ENCODE measurements at regions not wholly inside any gene's neighbourhood (a gene's known extent, or its start where the extent isn't known, plus 50 kb on each side); places are given as distances from the start of the nearest gene placed in this dataset.
A peak's percentile ranks its signal among the peaks of the same experiment; 100 is the strongest.

- Histone ChIP-seq H3K27ac (no peak overlapping the region), H3K4me1 (no peaks in the 10 kb centered on the region), H3K27me3 (no peaks in the 10 kb centered on the region), H3K36me3 (no peaks in the 10 kb centered on the region), H3K9me3 (no peaks in the 10 kb centered on the region), H3K4me3 (no peak overlapping the region)
- TF ChIP-seq POLR2AphosphoS5 (IDR thresholded peaks at IDR 0.05) (no peak), CTCF (IDR thresholded peaks at IDR 0.05) (no peak), POLR2A (IDR thresholded peaks at IDR 0.05) (no peak)
- DNase-seq (ENCODE audit: low spot score in 2 of 2), result no peak
- intact Hi-C loops (cut with DNase I; ENCODE audit: low total_unique reads), result no loop called here
Observed at GRCh38 chr9:79254900-79255650, 316.7 kb upstream of the TLE4 start.

GRCh38 chr9:79255651-79256260 lies 316.0 kb upstream of the TLE4 start:
- Histone ChIP-seq H3K27me3 (no peaks in the 10 kb centered on the region), H3K4me3 (no peak overlapping the region), H3K27ac (no peak overlapping the region), H3K36me3 (no peaks in the 10 kb centered on the region), H3K4me1 (no peaks in the 10 kb centered on the region), H3K9me3 (no peaks in the 10 kb centered on the region)
- DNase-seq (ENCODE audit: low spot score in 2 of 2), result no peak
- intact Hi-C loops (cut with DNase I; ENCODE audit: low total_unique reads), result no loop called here
- TF ChIP-seq CTCF (IDR thresholded peaks at IDR 0.05) (no peak), POLR2A (IDR thresholded peaks at IDR 0.05) (no peak), POLR2AphosphoS5 (IDR thresholded peaks at IDR 0.05) (no peak)

- no peak for DNase-seq (ENCODE audit: low spot score in 2 of 2)
- intact Hi-C loops (cut with DNase I; ENCODE audit: low total_unique reads), result no loop called here
Observed at GRCh38 chr9:79256691-79257213, 315.0 kb upstream of the TLE4 start.

GRCh38 chr9:79257228-79257781 lies 314.5 kb upstream of the TLE4 start:
- Histone ChIP-seq H3K27ac (no peak overlapping the region), H3K27me3 (no peaks in the 10 kb centered on the region), H3K4me3 (peak overlapping the region in 2 of 3 donors; percentile 32 to 58), H3K36me3 (no peaks in the 10 kb centered on the region), H3K9me3 (no peaks in the 10 kb centered on the region), H3K4me1 (no peaks in the 10 kb centered on the region)
- intact Hi-C loops (cut with DNase I; ENCODE audit: low total_unique reads), result no loop called here
- no peak for TF ChIP-seq CTCF (IDR thresholded peaks at IDR 0.05)
- no peak for TF ChIP-seq POLR2AphosphoS5 (IDR thresholded peaks at IDR 0.05)
- TF ChIP-seq POLR2A (IDR thresholded peaks at IDR 0.05), result no peak
- DNase-seq (ENCODE audit: low spot score in 2 of 2), result no peak

More at GRCh38 chr9:79256691-79257213, 315.0 kb upstream of the TLE4 start:
- Histone ChIP-seq H3K27me3 (no peaks in the 10 kb centered on the region), H3K27ac (no peak overlapping the region), H3K4me3 (peak overlapping the region in 2 of 3 donors; percentile 32 to 58), H3K4me1 (no peaks in the 10 kb centered on the region), H3K9me3 (no peaks in the 10 kb centered on the region), H3K36me3 (no peaks in the 10 kb centered on the region)
- TF ChIP-seq POLR2A (IDR thresholded peaks at IDR 0.05) (no peak), POLR2AphosphoS5 (IDR thresholded peaks at IDR 0.05) (no peak), CTCF (IDR thresholded peaks at IDR 0.05) (no peak)

Measured in breast epithelium (tissue), 4 donors.